ENCODE measurements at regions not wholly inside any gene's neighbourhood (a gene's known extent, or its start where the extent isn't known, plus 50 kb on each side); places are given as distances from the start of the nearest gene placed in this dataset.

GRCh38 chr15:62770752-62771151, 271.8 kb upstream of the TPM1 start:
- TF ChIP-seq GABPB1 (CRISPR knock-in tag; IDR thresholded peaks at IDR 0.05) (no peak), RELA (CRISPR knock-in tag; IDR thresholded peaks at IDR 0.05; ENCODE audit: borderline replicate concordance) (no peak), E2F4 (CRISPR knock-in tag; IDR thresholded peaks at IDR 0.05; ENCODE audit: borderline replicate concordance, low read depth) (no peak), ZNF423 (CRISPR knock-in tag; IDR thresholded peaks at IDR 0.05) (no peak), CTCF (IDR thresholded peaks at IDR 0.05) (no peak), ZNF416 (CRISPR knock-in tag; IDR thresholded peaks at IDR 0.05) (no peak), ZNF138 (CRISPR knock-in tag; conservative IDR thresholded peaks at IDR 0.05) (no peak), ERG (CRISPR knock-in tag; IDR thresholded peaks at IDR 0.05) (no peak), SP1 (CRISPR knock-in tag; conservative IDR thresholded peaks at IDR 0.05) (no peak), NFYB (CRISPR knock-in tag; conservative IDR thresholded peaks at IDR 0.05; ENCODE audit: low read depth) (no peak), TCF7 (CRISPR knock-in tag; IDR thresholded peaks at IDR 0.05; ENCODE audit: low read depth) (no peak), TEAD4 (CRISPR knock-in tag; IDR thresholded peaks at IDR 0.05) (no peak)
- TF ChIP-seq, protein P1, sequence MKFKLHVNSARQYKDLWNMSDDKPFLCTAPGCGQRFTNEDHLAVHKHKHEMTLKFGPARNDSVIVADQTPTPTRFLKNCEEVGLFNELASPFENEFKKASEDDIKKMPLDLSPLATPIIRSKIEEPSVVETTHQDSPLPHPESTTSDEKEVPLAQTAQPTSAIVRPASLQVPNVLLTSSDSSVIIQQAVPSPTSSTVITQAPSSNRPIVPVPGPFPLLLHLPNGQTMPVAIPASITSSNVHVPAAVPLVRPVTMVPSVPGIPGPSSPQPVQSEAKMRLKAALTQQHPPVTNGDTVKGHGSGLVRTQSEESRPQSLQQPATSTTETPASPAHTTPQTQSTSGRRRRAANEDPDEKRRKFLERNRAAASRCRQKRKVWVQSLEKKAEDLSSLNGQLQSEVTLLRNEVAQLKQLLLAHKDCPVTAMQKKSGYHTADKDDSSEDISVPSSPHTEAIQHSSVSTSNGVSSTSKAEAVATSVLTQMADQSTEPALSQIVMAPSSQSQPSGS (CRISPR knock-in tag; IDR thresholded peaks at IDR 0.05; ENCODE audit: borderline replicate concordance, low read depth) = no peak
- TF ChIP-seq, protein P2, sequence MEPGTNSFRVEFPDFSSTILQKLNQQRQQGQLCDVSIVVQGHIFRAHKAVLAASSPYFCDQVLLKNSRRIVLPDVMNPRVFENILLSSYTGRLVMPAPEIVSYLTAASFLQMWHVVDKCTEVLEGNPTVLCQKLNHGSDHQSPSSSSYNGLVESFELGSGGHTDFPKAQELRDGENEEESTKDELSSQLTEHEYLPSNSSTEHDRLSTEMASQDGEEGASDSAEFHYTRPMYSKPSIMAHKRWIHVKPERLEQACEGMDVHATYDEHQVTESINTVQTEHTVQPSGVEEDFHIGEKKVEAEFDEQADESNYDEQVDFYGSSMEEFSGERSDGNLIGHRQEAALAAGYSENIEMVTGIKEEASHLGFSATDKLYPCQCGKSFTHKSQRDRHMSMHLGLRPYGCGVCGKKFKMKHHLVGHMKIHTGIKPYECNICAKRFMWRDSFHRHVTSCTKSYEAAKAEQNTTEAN (CRISPR knock-in tag; IDR thresholded peaks at IDR 0.05) = no peak
